OCI-LY7 (cell line): ENCODE measurements at regions not wholly inside any gene's neighbourhood (a gene's known extent, or its start where the extent isn't known, plus 50 kb on each side); places are given as distances from the start of the nearest gene placed in this dataset.

Source experiments
- CTCF ChIP-seq: fragments of 200-600 bp; sonication (generic); conservative IDR thresholded peaks from 2 replicates; pipeline ENCODE4 v1.5.1; 2014; ENCODE audit warnings: mild to moderate bottlenecking, antibody characterized with exemption, low read length, moderate library complexity, mixed read lengths
- EZH2phosphoT487 ChIP-seq: fragments of 200-600 bp; sonication (generic); IDR thresholded peaks from 2 replicates; pipeline ENCODE4 v1.6.1; 2018; ENCODE audit warnings: low read depth, borderline replicate concordance, mild to moderate bottlenecking, mixed run types, antibody characterized with exemption, low read length, moderate library complexity, mixed read lengths

- TF ChIP-seq CTCF (no peak), EZH2phosphoT487 (no peak)
These were observed 224.4 kb upstream of the MBL2 start for GRCh38 chr10:52997007-52997406.
